GM12878 (cell line): ENCODE measurements at regions not wholly inside any gene's neighbourhood (a gene's known extent, or its start where the extent isn't known, plus 50 kb on each side); places are given as distances from the start of the nearest gene placed in this dataset.
A peak's percentile ranks its signal among the peaks of the same experiment; 100 is the strongest.

Experiments
- EP300 ChIP-seq, 2 experiments: fragments of 150-350 bp in 1 of 2; IDR thresholded peaks; 2 replicates each; pipeline ENCODE4 v1.6.1; 2011 to 2012; ENCODE audit warnings: low read depth in 2 of 2, low read length in 2 of 2, borderline replicate concordance in 1 of 2, improper control_type of control experiment in 1 of 2, inconsistent platforms in 1 of 2; ENCODE audit not compliant: control insufficient read depth in 1 of 2
- GABPA ChIP-seq: IDR thresholded peaks from 2 replicates; pipeline ENCODE4 v1.6.1; 2014; ENCODE audit warnings: antibody characterized with exemption, low read depth, mild to moderate bottlenecking, inconsistent platforms
- PAX8 ChIP-seq: fragments of 450-650 bp; IDR thresholded peaks from 2 replicates; pipeline ENCODE4 v1.6.1; 2017; ENCODE audit warnings: mild to moderate bottlenecking, moderate library complexity
- YY1 ChIP-seq: IDR thresholded peaks from 2 replicates; pipeline ENCODE4 v1.6.1; 2011; ENCODE audit warnings: low read depth, mild to moderate bottlenecking, low read length
- ZBED1 ChIP-seq: IDR thresholded peaks from 2 replicates; pipeline ENCODE4 v1.6.1; 2016; ENCODE audit warnings: borderline replicate concordance
- TF ChIP-seq, protein P1 (sequence below): fragments of 450-650 bp; IDR thresholded peaks from 2 replicates; pipeline ENCODE4 v1.6.1; 2017; ENCODE audit warnings: antibody characterized with exemption, mild to moderate bottlenecking, moderate library complexity
- TF ChIP-seq, protein P2 (sequence below): IDR thresholded peaks from 2 replicates; pipeline ENCODE4 v1.6.1; 2012; ENCODE audit warnings: low read depth, low read length, improper control_type of control experiment
- TF ChIP-seq, protein P3 (sequence below): IDR thresholded peaks from 2 replicates; pipeline ENCODE4 v1.6.1; 2012; ENCODE audit warnings: low read depth, low read length, improper control_type of control experiment

DNA sequence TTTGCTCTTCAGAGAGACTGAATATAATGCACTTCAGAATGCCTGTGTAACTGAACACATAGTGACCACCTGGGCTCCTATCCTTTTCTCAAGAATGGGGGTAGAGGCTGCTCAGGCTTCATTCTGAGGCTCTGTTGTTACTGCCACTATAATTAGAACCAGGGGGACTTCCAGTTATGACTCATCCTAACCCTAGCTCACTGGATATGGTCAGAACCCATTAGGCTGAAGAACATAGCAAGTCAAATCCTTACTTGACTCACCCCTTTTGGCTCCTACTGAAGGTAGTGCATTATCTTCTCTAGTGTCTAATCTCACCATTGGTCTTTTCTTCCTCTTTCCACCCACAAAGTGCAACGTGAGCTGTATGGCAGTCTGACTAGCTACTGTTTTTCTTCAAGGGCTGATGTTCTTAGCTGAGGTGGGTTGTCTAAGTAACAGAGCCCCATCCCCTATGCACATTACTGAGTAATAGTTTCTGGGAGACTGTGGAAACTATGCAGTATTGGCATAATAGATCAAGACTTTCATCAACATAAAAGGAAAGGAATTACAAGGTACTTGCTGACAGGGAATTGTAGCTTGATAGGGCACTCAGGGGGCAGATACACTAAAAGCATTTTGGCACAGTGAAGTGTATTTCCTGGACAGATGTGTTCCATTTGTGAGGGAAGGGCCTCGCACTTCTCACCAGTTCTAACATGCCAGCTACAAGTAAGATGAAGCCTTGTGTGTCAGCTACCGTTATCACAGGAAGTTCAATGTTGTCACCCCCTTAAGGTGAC, 431.0 kb upstream of the MEF2C start (continued):
- TF ChIP-seq, protein P1, sequence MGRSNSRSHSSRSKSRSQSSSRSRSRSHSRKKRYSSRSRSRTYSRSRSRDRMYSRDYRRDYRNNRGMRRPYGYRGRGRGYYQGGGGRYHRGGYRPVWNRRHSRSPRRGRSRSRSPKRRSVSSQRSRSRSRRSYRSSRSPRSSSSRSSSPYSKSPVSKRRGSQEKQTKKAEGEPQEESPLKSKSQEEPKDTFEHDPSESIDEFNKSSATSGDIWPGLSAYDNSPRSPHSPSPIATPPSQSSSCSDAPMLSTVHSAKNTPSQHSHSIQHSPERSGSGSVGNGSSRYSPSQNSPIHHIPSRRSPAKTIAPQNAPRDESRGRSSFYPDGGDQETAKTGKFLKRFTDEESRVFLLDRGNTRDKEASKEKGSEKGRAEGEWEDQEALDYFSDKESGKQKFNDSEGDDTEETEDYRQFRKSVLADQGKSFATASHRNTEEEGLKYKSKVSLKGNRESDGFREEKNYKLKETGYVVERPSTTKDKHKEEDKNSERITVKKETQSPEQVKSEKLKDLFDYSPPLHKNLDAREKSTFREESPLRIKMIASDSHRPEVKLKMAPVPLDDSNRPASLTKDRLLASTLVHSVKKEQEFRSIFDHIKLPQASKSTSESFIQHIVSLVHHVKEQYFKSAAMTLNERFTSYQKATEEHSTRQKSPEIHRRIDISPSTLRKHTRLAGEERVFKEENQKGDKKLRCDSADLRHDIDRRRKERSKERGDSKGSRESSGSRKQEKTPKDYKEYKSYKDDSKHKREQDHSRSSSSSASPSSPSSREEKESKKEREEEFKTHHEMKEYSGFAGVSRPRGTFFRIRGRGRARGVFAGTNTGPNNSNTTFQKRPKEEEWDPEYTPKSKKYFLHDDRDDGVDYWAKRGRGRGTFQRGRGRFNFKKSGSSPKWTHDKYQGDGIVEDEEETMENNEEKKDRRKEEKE = no peak
- TF ChIP-seq YY1 = peak; percentile 63
- TF ChIP-seq, protein P2, sequence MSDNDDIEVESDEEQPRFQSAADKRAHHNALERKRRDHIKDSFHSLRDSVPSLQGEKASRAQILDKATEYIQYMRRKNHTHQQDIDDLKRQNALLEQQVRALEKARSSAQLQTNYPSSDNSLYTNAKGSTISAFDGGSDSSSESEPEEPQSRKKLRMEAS = 0 out of 2 replicates have a peak, but pooled peaks have one; percentile 39
- peak; percentile 72 for TF ChIP-seq GABPA
- TF ChIP-seq PAX8 = no peak
- TF ChIP-seq ZBED1 = peak; percentile 97
- TF ChIP-seq, protein P3, sequence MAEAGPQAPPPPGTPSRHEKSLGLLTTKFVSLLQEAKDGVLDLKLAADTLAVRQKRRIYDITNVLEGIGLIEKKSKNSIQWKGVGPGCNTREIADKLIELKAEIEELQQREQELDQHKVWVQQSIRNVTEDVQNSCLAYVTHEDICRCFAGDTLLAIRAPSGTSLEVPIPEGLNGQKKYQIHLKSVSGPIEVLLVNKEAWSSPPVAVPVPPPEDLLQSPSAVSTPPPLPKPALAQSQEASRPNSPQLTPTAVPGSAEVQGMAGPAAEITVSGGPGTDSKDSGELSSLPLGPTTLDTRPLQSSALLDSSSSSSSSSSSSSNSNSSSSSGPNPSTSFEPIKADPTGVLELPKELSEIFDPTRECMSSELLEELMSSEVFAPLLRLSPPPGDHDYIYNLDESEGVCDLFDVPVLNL = no peak
- TF ChIP-seq EP300 (IDR thresholded peaks at IDR 0.05; ENCODE audit: borderline replicate concordance in 1 of 2, control insufficient read depth in 1 of 2, low read depth in 2 of 2, low read length in 2 of 2) = peak; percentile 95 to 98
